Activated T-cell treated with anti-CD3 and anti-CD28 coated beads, Interleukin-2, amount 50 U/mL, for 4 hours (primary cell): ENCODE measurements at regions not wholly inside any gene's neighbourhood (a gene's known extent, or its start where the extent isn't known, plus 50 kb on each side); places are given as distances from the start of the nearest gene placed in this dataset.

Source experiments
- ATAC-seq, 2 donors: fragments of 200-7000 bp; cut with Tn5 transposase; one replicate each; pipeline ENCODE4 v1.10.0; 2021
- DNase-seq: peaks from one replicate; pipeline ENCODE4 v3.0.0-alpha.2; 2020
- H3K27me3 Mint-ChIP-seq: one replicate; pipeline ENCODE4 v1.8.0; 2021; ENCODE audit warnings: low read depth, mixed read lengths
- H3K36me3 Mint-ChIP-seq: one replicate; pipeline ENCODE4 v1.8.0; 2022; ENCODE audit warnings: mixed read lengths; ENCODE audit not compliant: insufficient read depth
- H3K4me1 Mint-ChIP-seq: one replicate; pipeline ENCODE4 v1.8.0; 2021; ENCODE audit warnings: low read depth, mixed read lengths
- H3K4me3 Mint-ChIP-seq: one replicate; pipeline ENCODE4 v1.8.0; 2021; ENCODE audit warnings: mild to moderate bottlenecking, moderate library complexity, mixed read lengths
- H3K9me3 Mint-ChIP-seq: one replicate; pipeline ENCODE4 v1.8.0; 2021; ENCODE audit warnings: mixed read lengths

DNA sequence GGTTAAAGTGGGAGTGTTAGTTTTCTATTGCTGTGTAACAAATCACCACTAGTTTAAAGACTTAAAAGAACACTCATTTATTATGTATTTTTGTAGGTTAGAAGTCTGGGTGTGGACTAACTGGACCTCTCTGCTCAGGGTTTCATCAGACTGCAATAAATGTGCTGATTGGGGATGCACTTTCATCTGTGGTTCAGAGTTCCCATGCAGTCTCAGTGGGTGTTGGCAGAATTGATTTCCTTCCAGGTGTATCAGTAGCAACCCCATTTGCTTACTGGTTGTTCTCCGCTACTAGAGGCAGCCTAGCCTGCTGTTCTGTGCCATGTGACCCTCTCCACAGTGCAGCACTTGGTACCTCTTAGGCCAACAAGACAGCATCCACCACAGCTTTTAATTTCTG lies 2200.5 kb downstream of the MAT2B start:
- Mint-ChIP-seq H3K27me3 (no peaks in the 10 kb centered on the region), H3K9me3 (peaks cover 7% of the 10 kb centered on the region), H3K4me3 (no peak overlapping the region), H3K4me1 (no peaks in the 10 kb centered on the region), H3K36me3 (no peaks in the 10 kb centered on the region)
- DNase-seq (no peak), ATAC-seq (no peak)

GRCh38 chr5:165712011-165712410 lies 2206.6 kb downstream of the MAT2B start:
- ATAC-seq: no peak
- no peaks in the 10 kb centered on the region for H3K27me3 Mint-ChIP-seq
- H3K4me1 Mint-ChIP-seq: no peaks in the 10 kb centered on the region
- H3K4me3 Mint-ChIP-seq: no peak overlapping the region
- no peaks in the 10 kb centered on the region for H3K36me3 Mint-ChIP-seq
- peaks cover 17% of the 10 kb centered on the region for H3K9me3 Mint-ChIP-seq
- no peak for DNase-seq

GRCh38 chr5:165714598-165714997 lies 2209.2 kb downstream of the MAT2B start:
- Mint-ChIP-seq H3K36me3 (no peaks in the 10 kb centered on the region), H3K4me3 (no peak overlapping the region), H3K9me3 (peaks cover 17% of the 10 kb centered on the region), H3K27me3 (no peaks in the 10 kb centered on the region), H3K4me1 (no peaks in the 10 kb centered on the region)
- ATAC-seq: no peak
- no peak for DNase-seq

- Mint-ChIP-seq H3K36me3 (no peaks in the 10 kb centered on the region), H3K4me3 (no peak overlapping the region), H3K4me1 (no peaks in the 10 kb centered on the region), H3K27me3 (no peaks in the 10 kb centered on the region), H3K9me3 (peaks cover 9% of the 10 kb centered on the region)
- DNase-seq (no peak), ATAC-seq (no peak)
Observed at GRCh38 chr5:165720901-165721300, 2215.5 kb downstream of the MAT2B start.

- no peak for DNase-seq
- no peak for ATAC-seq
- no peaks in the 10 kb centered on the region for H3K4me1 Mint-ChIP-seq
- no peaks in the 10 kb centered on the region for H3K27me3 Mint-ChIP-seq
- H3K36me3 Mint-ChIP-seq: no peaks in the 10 kb centered on the region
- H3K9me3 Mint-ChIP-seq: peaks cover 9% of the 10 kb centered on the region
- no peak overlapping the region for H3K4me3 Mint-ChIP-seq
Observed at GRCh38 chr5:165722401-165722800, 2217.0 kb downstream of the MAT2B start.

- Mint-ChIP-seq H3K9me3 (peaks cover 9% of the 10 kb centered on the region), H3K27me3 (no peaks in the 10 kb centered on the region), H3K36me3 (no peaks in the 10 kb centered on the region), H3K4me3 (no peak overlapping the region), H3K4me1 (no peaks in the 10 kb centered on the region)
- DNase-seq: no peak
- ATAC-seq: no peak
Observed at GRCh38 chr5:165723931-165724330, 2218.5 kb downstream of the MAT2B start.

- H3K9me3 Mint-ChIP-seq: peaks cover 10% of the 10 kb centered on the region
- no peaks in the 10 kb centered on the region for H3K36me3 Mint-ChIP-seq
- no peaks in the 10 kb centered on the region for H3K27me3 Mint-ChIP-seq
- H3K4me3 Mint-ChIP-seq: no peak overlapping the region
- ATAC-seq: no peak
- DNase-seq: no peak
- H3K4me1 Mint-ChIP-seq: no peaks in the 10 kb centered on the region
Observed at GRCh38 chr5:165728425-165728824, 2223.0 kb downstream of the MAT2B start.

DNA sequence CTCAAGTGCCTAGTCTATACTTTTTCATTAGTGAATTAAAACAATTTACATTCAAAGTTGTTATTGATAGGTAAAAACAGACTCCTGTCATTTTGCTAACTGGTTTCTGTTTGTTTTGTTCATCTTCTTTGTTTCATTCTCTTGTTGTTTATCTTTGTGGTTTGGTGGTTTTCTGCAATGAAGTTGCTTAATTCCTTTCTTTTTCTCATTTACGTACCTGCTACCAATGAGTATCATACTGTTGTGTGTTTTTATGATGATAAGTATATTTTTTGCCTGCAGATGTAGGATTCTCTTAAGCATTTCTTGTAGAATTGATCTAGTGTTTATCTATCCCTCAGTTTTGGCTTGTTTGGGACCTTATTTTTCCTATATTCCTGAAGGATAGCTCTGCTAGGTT lies 2230.0 kb downstream of the MAT2B start:
- DNase-seq (no peak), ATAC-seq (no peak)
- Mint-ChIP-seq H3K36me3 (no peaks in the 10 kb centered on the region), H3K4me3 (no peak overlapping the region), H3K27me3 (no peaks in the 10 kb centered on the region), H3K9me3 (peaks cover 17% of the 10 kb centered on the region), H3K4me1 (no peaks in the 10 kb centered on the region)

- ATAC-seq: no peak
- H3K4me1 Mint-ChIP-seq: no peaks in the 10 kb centered on the region
- DNase-seq: no peak
- peaks cover 11% of the 10 kb centered on the region for H3K9me3 Mint-ChIP-seq
- H3K27me3 Mint-ChIP-seq: no peaks in the 10 kb centered on the region
- no peaks in the 10 kb centered on the region for H3K36me3 Mint-ChIP-seq
- H3K4me3 Mint-ChIP-seq: no peak overlapping the region
Observed at GRCh38 chr5:165739079-165739741, 2233.8 kb downstream of the MAT2B start.

GRCh38 chr5:165757791-165758190 lies 2252.4 kb downstream of the MAT2B start:
- Mint-ChIP-seq H3K4me3 (no peak overlapping the region), H3K4me1 (no peaks in the 10 kb centered on the region), H3K9me3 (peaks cover 10% of the 10 kb centered on the region), H3K27me3 (no peaks in the 10 kb centered on the region), H3K36me3 (no peaks in the 10 kb centered on the region)
- ATAC-seq (no peak), DNase-seq (no peak)

DNA sequence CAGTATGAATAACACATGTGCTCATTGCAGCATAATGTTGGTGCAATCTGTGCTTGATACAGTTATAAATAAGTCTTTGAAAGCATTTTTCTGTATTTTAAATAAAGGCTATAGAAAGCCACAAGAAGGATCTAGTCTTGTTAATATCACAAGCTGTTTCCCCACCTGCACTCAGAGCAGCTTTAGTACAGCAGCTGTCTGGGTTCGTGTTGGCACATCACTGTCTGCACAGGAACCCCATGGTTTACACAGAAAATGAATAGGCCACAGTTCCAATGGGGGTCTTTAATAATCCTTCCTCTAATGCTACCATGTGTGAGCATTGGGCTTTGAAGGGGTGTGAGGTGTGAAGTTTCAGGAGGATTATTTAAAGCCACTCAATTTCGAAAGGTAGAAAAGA lies 2269.7 kb downstream of the MAT2B start:
- Mint-ChIP-seq H3K4me3 (no peak overlapping the region), H3K9me3 (peaks cover 17% of the 10 kb centered on the region), H3K36me3 (no peaks in the 10 kb centered on the region), H3K27me3 (no peaks in the 10 kb centered on the region), H3K4me1 (no peaks in the 10 kb centered on the region)
- DNase-seq (no peak), ATAC-seq (no peak)

- Mint-ChIP-seq H3K4me3 (no peak overlapping the region), H3K27me3 (no peaks in the 10 kb centered on the region)
Observed at GRCh38 chr5:165779505-165779904, 2274.1 kb downstream of the MAT2B start.

DNA sequence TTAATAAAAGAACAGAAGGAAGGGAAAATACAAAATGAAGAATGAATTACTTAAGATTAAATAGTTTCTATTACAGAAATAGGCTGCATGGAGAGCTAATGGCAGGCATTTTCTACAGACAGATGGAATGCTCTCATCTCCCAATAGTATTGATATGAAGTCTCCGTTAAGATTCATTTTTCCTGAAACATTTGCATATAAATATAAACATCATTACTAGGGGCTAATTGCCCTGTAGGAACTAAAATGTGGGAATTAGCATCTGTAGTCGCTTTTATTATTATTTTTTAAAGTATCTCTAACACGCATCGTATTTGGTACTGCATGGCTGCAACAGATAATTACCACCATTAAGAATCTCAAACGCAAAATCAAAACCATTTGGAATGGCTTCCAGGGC lies 2275.5 kb downstream of the MAT2B start:
- Mint-ChIP-seq H3K4me1 (no peaks in the 10 kb centered on the region), H3K27me3 (no peaks in the 10 kb centered on the region)

More at GRCh38 chr5:165779505-165779904, 2274.1 kb downstream of the MAT2B start:
- ATAC-seq (no peak), DNase-seq (no peak)
- Mint-ChIP-seq H3K9me3 (peaks cover 23% of the 10 kb centered on the region), H3K36me3 (no peaks in the 10 kb centered on the region), H3K4me1 (no peaks in the 10 kb centered on the region)

GRCh38 chr5:165781738-165782137 lies 2276.3 kb downstream of the MAT2B start:
- no peaks in the 10 kb centered on the region for H3K27me3 Mint-ChIP-seq
- DNase-seq (no peak), ATAC-seq (no peak)
- H3K36me3 Mint-ChIP-seq: no peaks in the 10 kb centered on the region
- H3K4me1 Mint-ChIP-seq: no peaks in the 10 kb centered on the region
- H3K9me3 Mint-ChIP-seq: peaks cover 19% of the 10 kb centered on the region
- H3K4me3 Mint-ChIP-seq: no peak overlapping the region

More for the DNA sequence above, 2275.5 kb downstream of the MAT2B start:
- no peak for DNase-seq
- no peak for ATAC-seq
- no peaks in the 10 kb centered on the region for H3K36me3 Mint-ChIP-seq
- no peak overlapping the region for H3K4me3 Mint-ChIP-seq
- H3K9me3 Mint-ChIP-seq: peaks cover 22% of the 10 kb centered on the region

- Mint-ChIP-seq H3K9me3 (peaks cover 26% of the 10 kb centered on the region), H3K36me3 (no peaks in the 10 kb centered on the region), H3K4me3 (no peak overlapping the region), H3K27me3 (no peaks in the 10 kb centered on the region), H3K4me1 (no peaks in the 10 kb centered on the region)
- ATAC-seq: no peak
- DNase-seq: no peak
Observed at GRCh38 chr5:165783024-165783423, 2277.6 kb downstream of the MAT2B start.

DNA sequence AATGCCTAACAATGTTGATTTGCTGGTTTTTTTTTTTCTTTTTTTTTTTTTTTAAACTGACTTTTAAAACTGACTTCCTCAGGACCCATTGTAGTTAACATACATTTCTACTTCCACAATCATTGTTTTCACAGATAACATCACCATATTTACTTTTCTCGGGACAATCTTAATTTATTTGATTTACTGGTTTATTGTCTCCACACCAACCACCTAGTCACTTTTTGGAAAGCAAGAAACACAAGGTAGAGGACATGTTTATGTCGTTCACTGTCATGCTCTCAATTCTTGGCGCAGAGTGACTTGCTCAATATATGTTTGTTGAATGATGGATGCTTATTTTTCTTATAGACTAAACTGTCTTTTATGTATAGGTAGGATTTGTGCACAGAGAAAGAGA lies 2280.7 kb downstream of the MAT2B start:
- Mint-ChIP-seq H3K27me3 (no peaks in the 10 kb centered on the region), H3K4me1 (no peaks in the 10 kb centered on the region), H3K4me3 (no peak overlapping the region), H3K36me3 (no peaks in the 10 kb centered on the region), H3K9me3 (peaks cover 30% of the 10 kb centered on the region)
- ATAC-seq: no peak
- no peak for DNase-seq
